WTC11 (cell line): ENCODE measurements at regions not wholly inside any gene's neighbourhood (a gene's known extent, or its start where the extent isn't known, plus 50 kb on each side); places are given as distances from the start of the nearest gene placed in this dataset.

Source experiments
- ATAC-seq: fragments of 200-7000 bp; cut with Tn5 transposase; 2 replicates; pipeline ENCODE4 v1.10.0; 2021; ENCODE audit warnings: mild to moderate bottlenecking, moderate library complexity
- CTCF ChIA-PET: fragments of 300-600 bp; sonication (Branson Sonifier 250); formaldehyde crosslinking; loops from one replicate; lab custom pipeline; 2021; ENCODE audit warnings: antibody characterized with exemption; lab: Charles Lee
- POLR2A ChIA-PET: fragments of 350-600 bp; sonication (Branson Sonifier 250); formaldehyde crosslinking; loops from one replicate; lab custom pipeline; 2021; ENCODE audit warnings: antibody characterized with exemption; lab: Charles Lee
- DNase-seq: peaks from one replicate; pipeline ENCODE4 v3.0.0; 2021; ENCODE audit warnings: low spot score
- H3K27ac Mint-ChIP-seq: 2 replicates; pipeline ENCODE4 v1.8.0; 2021; ENCODE audit warnings: mixed read lengths
- H3K27me3 Mint-ChIP-seq: 2 replicates; pipeline ENCODE4 v1.8.0; 2021; ENCODE audit warnings: low read depth, mild to moderate bottlenecking, moderate library complexity, mixed read lengths
- H3K36me3 Mint-ChIP-seq: 2 replicates; pipeline ENCODE4 v1.8.0; 2021; ENCODE audit warnings: mixed read lengths
- H3K4me1 Mint-ChIP-seq: 2 replicates; pipeline ENCODE4 v1.8.0; 2022; ENCODE audit warnings: mixed read lengths
- H3K4me3 Mint-ChIP-seq: 2 replicates; pipeline ENCODE4 v1.8.0; 2021; ENCODE audit warnings: mild to moderate bottlenecking, moderate library complexity, mixed read lengths
- H3K9me3 Mint-ChIP-seq: 2 replicates; pipeline ENCODE4 v1.8.0; 2021; ENCODE audit warnings: mixed read lengths
- ELF4 ChIP-seq: sonication (generic); formaldehyde crosslinking; IDR thresholded peaks from 2 replicates; pipeline ENCODE4 v1.8.1; 2022; ENCODE audit warnings: low read depth, mild to moderate bottlenecking, moderate library complexity, missing genetic modification reagents
- FOXK1 ChIP-seq: sonication (generic); formaldehyde crosslinking; IDR thresholded peaks from 2 replicates; pipeline ENCODE4 v1.8.0; 2022; ENCODE audit warnings: mild to moderate bottlenecking, moderate library complexity, missing genetic modification reagents
- GRHL2 ChIP-seq: fragments of 250-450 bp; sonication (Bioruptor Pico); IDR thresholded peaks from 2 replicates; pipeline ENCODE4 v1.8.0; 2022; ENCODE audit warnings: mild to moderate bottlenecking, moderate library complexity; ENCODE audit not compliant: insufficient replicate concordance, severe bottlenecking
- NR1H2 ChIP-seq: sonication (generic); formaldehyde crosslinking; IDR thresholded peaks from 2 replicates; pipeline ENCODE4 v1.9.0; 2021; ENCODE audit warnings: mild to moderate bottlenecking, moderate library complexity, missing genetic modification reagents
- NR2C2 ChIP-seq: sonication (generic); formaldehyde crosslinking; IDR thresholded peaks from 2 replicates; pipeline ENCODE4 v1.8.0; 2022; ENCODE audit warnings: mild to moderate bottlenecking, missing genetic modification reagents
- RORB ChIP-seq: fragments of 250-450 bp; sonication (Bioruptor Pico); IDR thresholded peaks from 2 replicates; pipeline ENCODE4 v1.9.0; 2021; ENCODE audit warnings: mild to moderate bottlenecking
- SMAD3 ChIP-seq: sonication (generic); formaldehyde crosslinking; IDR thresholded peaks from 2 replicates; pipeline ENCODE4 v1.8.0; 2022; ENCODE audit warnings: missing genetic modification reagents, mild to moderate bottlenecking, borderline replicate concordance
- SOX15 ChIP-seq: fragments of 250-450 bp; sonication (Bioruptor Pico); IDR thresholded peaks from 2 replicates; pipeline ENCODE4 v1.9.0; 2021; ENCODE audit warnings: mild to moderate bottlenecking
- TEAD1 ChIP-seq: sonication (generic); formaldehyde crosslinking; IDR thresholded peaks from 2 replicates; pipeline ENCODE4 v1.8.0; 2022; ENCODE audit warnings: mild to moderate bottlenecking, missing genetic modification reagents
- TP53 ChIP-seq: sonication (generic); formaldehyde crosslinking; IDR thresholded peaks from 2 replicates; pipeline ENCODE4 v1.8.1; 2023; ENCODE audit warnings: mild to moderate bottlenecking, missing genetic modification reagents
- ZNF219 ChIP-seq: sonication (generic); formaldehyde crosslinking; IDR thresholded peaks from 2 replicates; pipeline ENCODE4 v1.8.0; 2023; ENCODE audit warnings: missing genetic modification reagents, mild to moderate bottlenecking, borderline replicate concordance
- TF ChIP-seq, protein P1 (sequence below): fragments of 250-450 bp; sonication (Bioruptor Pico); IDR thresholded peaks from 2 replicates; pipeline ENCODE4 v1.8.0; 2021; ENCODE audit warnings: mild to moderate bottlenecking
- TF ChIP-seq, protein P2 (sequence below): sonication (generic); formaldehyde crosslinking; IDR thresholded peaks from 2 replicates; pipeline ENCODE4 v1.8.0; 2022; ENCODE audit warnings: mild to moderate bottlenecking, missing genetic modification reagents
- TF ChIP-seq, protein P3 (sequence below): sonication (generic); formaldehyde crosslinking; IDR thresholded peaks from 2 replicates; pipeline ENCODE4 v1.8.1; 2022; ENCODE audit warnings: missing genetic modification reagents, borderline replicate concordance
- TF ChIP-seq, protein P4 (sequence below): fragments of 250-450 bp; sonication (Bioruptor Pico); IDR thresholded peaks from 2 replicates; pipeline ENCODE4 v1.9.0; 2021; ENCODE audit warnings: mild to moderate bottlenecking
- TF ChIP-seq, protein P5 (sequence below): fragments of 250-450 bp; sonication (Bioruptor Pico); conservative IDR thresholded peaks from 2 replicates; pipeline ENCODE4 v1.9.0; 2021; ENCODE audit warnings: mild to moderate bottlenecking
- TF ChIP-seq, protein P6 (sequence below): sonication (generic); formaldehyde crosslinking; IDR thresholded peaks from 2 replicates; pipeline ENCODE4 v1.8.0; 2022; ENCODE audit warnings: mild to moderate bottlenecking, missing genetic modification reagents
- TF ChIP-seq, protein P7 (sequence below): sonication (generic); formaldehyde crosslinking; IDR thresholded peaks from 2 replicates; pipeline ENCODE4 v1.8.0; 2023; ENCODE audit warnings: missing genetic modification reagents, mild to moderate bottlenecking, borderline replicate concordance

DNA sequence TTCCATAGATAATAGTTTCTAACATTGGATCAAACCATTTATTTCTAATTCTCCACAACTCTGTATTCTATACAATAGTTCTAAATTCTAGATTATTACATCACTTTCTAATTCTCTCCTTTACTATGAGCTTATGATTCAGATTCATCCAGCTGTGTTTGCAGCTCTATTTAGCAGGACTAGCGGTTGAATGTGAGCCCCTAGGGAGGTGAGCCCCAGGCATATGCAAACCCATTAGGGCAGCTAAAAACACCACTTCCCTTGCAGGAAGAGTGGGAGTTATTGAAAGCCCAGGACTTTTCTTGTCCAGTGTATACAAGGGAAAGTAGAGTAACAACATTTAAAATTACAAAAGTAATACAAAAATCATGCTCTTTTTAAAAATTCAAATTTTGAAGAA lies 56.9 kb downstream of the KRTAP19-8 start (continued):
- TF ChIP-seq, protein P1, sequence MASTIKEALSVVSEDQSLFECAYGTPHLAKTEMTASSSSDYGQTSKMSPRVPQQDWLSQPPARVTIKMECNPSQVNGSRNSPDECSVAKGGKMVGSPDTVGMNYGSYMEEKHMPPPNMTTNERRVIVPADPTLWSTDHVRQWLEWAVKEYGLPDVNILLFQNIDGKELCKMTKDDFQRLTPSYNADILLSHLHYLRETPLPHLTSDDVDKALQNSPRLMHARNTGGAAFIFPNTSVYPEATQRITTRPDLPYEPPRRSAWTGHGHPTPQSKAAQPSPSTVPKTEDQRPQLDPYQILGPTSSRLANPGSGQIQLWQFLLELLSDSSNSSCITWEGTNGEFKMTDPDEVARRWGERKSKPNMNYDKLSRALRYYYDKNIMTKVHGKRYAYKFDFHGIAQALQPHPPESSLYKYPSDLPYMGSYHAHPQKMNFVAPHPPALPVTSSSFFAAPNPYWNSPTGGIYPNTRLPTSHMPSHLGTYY (CRISPR knock-in tag) = no peak
- TF ChIP-seq, all 79 proteins: peak for 1

DNA sequence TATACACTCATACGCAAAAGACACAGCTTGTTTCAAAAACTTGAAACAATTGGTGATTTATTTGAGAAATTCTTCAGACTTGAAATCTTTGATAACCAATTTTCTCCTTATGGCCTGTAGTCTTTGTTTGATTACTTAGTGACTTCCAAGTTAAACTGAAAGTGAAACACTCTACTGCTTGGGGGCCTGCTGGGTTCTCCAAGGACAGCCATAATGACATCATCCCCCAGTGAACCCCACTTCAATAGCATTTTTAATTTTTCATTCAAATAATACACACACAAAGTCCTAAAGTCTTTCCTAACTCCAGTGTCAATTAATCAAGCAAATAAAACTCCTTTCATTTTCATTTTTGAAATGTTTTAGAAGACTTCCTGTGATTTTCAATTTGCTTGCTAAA lies 59.2 kb downstream of the KRTAP19-8 start:
- ChIA-PET POLR2A (interaction anchor here (0.6 kb wide), 1 partner anchor 11 kb away, joined by 3 read pairs; no protein-coding TSS in a partner anchor), CTCF (no interaction called here)
- DNase-seq = no peak
- TF ChIP-seq SMAD3 (no peak), GRHL2 (CRISPR knock-in tag) (no peak), ZNF219 (no peak), ELF4 (CRISPR knock-in tag) (no peak), NR2C2 (CRISPR knock-in tag) (no peak)
- TF ChIP-seq, protein P2, sequence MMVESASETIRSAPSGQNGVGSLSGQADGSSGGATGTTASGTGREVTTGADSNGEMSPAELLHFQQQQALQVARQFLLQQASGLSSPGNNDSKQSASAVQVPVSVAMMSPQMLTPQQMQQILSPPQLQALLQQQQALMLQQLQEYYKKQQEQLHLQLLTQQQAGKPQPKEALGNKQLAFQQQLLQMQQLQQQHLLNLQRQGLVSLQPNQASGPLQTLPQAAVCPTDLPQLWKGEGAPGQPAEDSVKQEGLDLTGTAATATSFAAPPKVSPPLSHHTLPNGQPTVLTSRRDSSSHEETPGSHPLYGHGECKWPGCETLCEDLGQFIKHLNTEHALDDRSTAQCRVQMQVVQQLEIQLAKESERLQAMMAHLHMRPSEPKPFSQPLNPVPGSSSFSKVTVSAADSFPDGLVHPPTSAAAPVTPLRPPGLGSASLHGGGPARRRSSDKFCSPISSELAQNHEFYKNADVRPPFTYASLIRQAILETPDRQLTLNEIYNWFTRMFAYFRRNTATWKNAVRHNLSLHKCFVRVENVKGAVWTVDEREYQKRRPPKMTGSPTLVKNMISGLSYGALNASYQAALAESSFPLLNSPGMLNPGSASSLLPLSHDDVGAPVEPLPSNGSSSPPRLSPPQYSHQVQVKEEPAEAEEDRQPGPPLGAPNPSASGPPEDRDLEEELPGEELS = no peak
- Mint-ChIP-seq H3K4me1 (peaks cover 37% of the 10 kb centered on the region), H3K27me3 (no peaks in the 10 kb centered on the region; the same call in 1 of the 2 replicates), H3K4me3 (no peak overlapping the region), H3K27ac (no peak overlapping the region), H3K9me3 (no peaks in the 10 kb centered on the region), H3K36me3 (no peaks in the 10 kb centered on the region)
- no peak for ATAC-seq

DNA sequence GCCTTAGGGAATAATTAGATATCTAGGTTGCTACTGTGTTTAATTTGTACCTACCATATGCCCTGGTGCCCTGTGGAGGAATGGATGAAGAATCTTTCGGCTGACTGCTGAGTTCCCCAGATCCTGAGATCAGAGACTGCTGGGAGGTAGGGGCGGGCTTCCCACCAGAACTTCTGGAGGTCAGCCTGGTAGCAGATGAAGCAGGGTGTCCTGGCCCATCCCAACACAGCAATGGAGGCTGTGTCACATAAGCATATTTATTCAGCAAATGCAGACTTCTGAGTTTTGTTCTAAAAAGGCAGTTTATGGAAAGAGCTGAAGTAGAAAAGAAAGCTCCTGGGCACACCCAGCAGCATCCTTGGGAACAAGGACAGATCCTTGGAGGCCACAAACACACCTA lies 74.0 kb downstream of the KRTAP19-8 start:
- ATAC-seq = no peak
- peaks cover 20% of the 10 kb centered on the region for H3K9me3 Mint-ChIP-seq
- ChIA-PET POLR2A (no interaction called here), CTCF (no interaction called here)
- H3K36me3 Mint-ChIP-seq = no peaks in the 10 kb centered on the region
- no peak overlapping the region for H3K4me3 Mint-ChIP-seq
- no peaks in the 10 kb centered on the region for H3K4me1 Mint-ChIP-seq
- no peak overlapping the region for H3K27ac Mint-ChIP-seq
- no peaks in the 10 kb centered on the region for H3K27me3 Mint-ChIP-seq
- no peak for DNase-seq
- TF ChIP-seq, protein P3, sequence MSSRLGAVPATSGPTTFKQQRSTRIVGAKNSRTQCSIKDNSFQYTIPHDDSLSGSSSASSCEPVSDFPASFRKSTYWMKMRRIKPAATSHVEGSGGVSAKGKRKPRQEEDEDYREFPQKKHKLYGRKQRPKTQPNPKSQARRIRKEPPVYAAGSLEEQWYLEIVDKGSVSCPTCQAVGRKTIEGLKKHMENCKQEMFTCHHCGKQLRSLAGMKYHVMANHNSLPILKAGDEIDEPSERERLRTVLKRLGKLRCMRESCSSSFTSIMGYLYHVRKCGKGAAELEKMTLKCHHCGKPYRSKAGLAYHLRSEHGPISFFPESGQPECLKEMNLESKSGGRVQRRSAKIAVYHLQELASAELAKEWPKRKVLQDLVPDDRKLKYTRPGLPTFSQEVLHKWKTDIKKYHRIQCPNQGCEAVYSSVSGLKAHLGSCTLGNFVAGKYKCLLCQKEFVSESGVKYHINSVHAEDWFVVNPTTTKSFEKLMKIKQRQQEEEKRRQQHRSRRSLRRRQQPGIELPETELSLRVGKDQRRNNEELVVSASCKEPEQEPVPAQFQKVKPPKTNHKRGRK (CRISPR knock-in tag) = no peak
- TF ChIP-seq, protein P4, sequence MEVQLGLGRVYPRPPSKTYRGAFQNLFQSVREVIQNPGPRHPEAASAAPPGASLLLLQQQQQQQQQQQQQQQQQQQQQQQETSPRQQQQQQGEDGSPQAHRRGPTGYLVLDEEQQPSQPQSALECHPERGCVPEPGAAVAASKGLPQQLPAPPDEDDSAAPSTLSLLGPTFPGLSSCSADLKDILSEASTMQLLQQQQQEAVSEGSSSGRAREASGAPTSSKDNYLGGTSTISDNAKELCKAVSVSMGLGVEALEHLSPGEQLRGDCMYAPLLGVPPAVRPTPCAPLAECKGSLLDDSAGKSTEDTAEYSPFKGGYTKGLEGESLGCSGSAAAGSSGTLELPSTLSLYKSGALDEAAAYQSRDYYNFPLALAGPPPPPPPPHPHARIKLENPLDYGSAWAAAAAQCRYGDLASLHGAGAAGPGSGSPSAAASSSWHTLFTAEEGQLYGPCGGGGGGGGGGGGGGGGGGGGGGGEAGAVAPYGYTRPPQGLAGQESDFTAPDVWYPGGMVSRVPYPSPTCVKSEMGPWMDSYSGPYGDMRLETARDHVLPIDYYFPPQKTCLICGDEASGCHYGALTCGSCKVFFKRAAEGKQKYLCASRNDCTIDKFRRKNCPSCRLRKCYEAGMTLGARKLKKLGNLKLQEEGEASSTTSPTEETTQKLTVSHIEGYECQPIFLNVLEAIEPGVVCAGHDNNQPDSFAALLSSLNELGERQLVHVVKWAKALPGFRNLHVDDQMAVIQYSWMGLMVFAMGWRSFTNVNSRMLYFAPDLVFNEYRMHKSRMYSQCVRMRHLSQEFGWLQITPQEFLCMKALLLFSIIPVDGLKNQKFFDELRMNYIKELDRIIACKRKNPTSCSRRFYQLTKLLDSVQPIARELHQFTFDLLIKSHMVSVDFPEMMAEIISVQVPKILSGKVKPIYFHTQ (CRISPR knock-in tag) = no peak
- TF ChIP-seq SOX15 (CRISPR knock-in tag) = no peak
- TF ChIP-seq SMAD3 = no peak
- TF ChIP-seq RORB (CRISPR knock-in tag) = no peak
- no peak for TF ChIP-seq TP53 (CRISPR knock-in tag)
- TF ChIP-seq, protein P5, sequence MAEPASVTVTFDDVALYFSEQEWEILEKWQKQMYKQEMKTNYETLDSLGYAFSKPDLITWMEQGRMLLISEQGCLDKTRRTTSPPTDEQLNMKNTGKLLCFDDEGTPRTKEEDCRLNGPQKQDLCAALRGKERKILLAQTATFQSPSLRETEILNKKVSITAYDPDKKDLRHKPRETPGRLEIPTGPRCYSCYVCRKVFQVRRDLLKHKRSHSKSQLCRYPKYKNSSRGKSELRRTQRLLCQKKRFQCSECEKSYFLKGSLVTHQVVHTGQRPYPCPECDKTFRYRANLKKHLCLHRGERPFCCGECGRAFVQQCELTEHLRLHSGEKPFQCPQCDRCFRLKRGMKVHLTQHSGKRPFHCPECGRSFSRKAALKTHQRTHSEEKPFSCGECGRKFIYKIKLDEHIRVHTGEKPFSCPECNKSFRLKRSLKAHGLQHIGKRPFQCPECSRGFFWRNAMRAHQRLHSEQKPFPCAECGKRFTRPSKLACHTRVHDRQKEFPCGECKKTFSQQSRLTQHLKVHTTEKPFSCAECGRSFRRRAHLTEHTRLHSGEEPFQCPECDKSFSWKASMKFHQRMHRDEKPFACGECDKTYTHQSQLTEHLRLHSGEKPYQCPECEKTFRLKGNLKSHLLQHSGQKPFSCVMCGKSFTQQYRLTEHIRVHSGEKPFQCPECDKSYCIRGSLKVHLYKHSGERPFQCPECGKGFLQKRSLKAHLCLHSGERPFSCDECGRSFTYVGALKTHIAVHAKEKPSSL (CRISPR knock-in tag) = no peak
- TF ChIP-seq, protein P6, sequence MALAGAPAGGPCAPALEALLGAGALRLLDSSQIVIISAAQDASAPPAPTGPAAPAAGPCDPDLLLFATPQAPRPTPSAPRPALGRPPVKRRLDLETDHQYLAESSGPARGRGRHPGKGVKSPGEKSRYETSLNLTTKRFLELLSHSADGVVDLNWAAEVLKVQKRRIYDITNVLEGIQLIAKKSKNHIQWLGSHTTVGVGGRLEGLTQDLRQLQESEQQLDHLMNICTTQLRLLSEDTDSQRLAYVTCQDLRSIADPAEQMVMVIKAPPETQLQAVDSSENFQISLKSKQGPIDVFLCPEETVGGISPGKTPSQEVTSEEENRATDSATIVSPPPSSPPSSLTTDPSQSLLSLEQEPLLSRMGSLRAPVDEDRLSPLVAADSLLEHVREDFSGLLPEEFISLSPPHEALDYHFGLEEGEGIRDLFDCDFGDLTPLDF = no peak
- TF ChIP-seq FOXK1 (CRISPR knock-in tag) = no peak
- no peak for TF ChIP-seq TEAD1 (CRISPR knock-in tag)
- no peak for TF ChIP-seq NR2C2 (CRISPR knock-in tag)
- TF ChIP-seq NR1H2 = no peak
- TF ChIP-seq, protein P7, sequence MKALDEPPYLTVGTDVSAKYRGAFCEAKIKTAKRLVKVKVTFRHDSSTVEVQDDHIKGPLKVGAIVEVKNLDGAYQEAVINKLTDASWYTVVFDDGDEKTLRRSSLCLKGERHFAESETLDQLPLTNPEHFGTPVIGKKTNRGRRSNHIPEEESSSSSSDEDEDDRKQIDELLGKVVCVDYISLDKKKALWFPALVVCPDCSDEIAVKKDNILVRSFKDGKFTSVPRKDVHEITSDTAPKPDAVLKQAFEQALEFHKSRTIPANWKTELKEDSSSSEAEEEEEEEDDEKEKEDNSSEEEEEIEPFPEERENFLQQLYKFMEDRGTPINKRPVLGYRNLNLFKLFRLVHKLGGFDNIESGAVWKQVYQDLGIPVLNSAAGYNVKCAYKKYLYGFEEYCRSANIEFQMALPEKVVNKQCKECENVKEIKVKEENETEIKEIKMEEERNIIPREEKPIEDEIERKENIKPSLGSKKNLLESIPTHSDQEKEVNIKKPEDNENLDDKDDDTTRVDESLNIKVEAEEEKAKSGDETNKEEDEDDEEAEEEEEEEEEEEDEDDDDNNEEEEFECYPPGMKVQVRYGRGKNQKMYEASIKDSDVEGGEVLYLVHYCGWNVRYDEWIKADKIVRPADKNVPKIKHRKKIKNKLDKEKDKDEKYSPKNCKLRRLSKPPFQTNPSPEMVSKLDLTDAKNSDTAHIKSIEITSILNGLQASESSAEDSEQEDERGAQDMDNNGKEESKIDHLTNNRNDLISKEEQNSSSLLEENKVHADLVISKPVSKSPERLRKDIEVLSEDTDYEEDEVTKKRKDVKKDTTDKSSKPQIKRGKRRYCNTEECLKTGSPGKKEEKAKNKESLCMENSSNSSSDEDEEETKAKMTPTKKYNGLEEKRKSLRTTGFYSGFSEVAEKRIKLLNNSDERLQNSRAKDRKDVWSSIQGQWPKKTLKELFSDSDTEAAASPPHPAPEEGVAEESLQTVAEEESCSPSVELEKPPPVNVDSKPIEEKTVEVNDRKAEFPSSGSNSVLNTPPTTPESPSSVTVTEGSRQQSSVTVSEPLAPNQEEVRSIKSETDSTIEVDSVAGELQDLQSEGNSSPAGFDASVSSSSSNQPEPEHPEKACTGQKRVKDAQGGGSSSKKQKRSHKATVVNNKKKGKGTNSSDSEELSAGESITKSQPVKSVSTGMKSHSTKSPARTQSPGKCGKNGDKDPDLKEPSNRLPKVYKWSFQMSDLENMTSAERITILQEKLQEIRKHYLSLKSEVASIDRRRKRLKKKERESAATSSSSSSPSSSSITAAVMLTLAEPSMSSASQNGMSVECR (CRISPR knock-in tag) = no peak
